GM21529 (cell line): ENCODE measurements at regions not wholly inside any gene's neighbourhood (a gene's known extent, or its start where the extent isn't known, plus 50 kb on each side); places are given as distances from the start of the nearest gene placed in this dataset.

Experiments
- ATAC-seq: cut with Tn5 transposase; IDR thresholded peaks from one replicate; pipeline ENCODE4 v1.9.1; 2021; ENCODE audit not compliant: unreplicated experiment

DNA sequence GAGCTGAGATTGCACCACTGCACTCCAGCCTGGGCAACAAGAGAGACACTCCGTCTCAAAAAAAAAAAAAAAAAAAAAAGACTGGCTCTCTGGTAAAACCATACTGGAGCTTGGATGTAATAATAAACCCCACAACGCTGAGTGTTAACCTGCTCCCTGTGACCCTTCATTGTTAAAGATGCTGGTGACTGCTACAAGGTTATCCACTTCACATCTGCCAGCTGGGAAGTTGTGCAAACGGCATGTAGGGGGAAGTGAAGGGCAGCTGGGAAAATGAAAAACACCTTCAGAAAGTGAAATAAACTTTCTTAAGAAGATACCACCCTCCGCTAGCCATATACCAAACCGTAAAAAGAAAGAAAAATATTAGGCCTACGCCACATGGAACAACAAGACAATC, 131.0 kb upstream of the NUDT7 start:
- no peak for ATAC-seq

DNA sequence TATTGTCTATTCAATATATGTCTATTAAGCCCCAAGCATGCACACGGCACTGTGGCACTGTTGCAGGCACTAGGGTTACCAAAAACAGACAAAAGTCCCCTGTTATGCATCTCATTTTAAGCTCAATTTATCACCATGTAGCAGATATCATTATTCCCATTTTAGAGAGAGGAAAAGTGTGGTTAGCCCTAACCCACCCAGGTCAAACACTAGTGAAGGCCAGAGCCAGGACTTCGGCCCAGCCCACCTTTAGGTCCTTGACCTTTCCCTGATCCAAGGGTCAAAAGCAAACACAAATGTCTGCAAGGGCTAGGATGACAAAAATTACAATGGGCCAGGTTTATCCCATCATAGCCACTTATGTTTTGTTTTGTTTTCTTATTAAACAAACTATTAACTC, 130.3 kb upstream of the NUDT7 start:
- no peak for ATAC-seq

DNA sequence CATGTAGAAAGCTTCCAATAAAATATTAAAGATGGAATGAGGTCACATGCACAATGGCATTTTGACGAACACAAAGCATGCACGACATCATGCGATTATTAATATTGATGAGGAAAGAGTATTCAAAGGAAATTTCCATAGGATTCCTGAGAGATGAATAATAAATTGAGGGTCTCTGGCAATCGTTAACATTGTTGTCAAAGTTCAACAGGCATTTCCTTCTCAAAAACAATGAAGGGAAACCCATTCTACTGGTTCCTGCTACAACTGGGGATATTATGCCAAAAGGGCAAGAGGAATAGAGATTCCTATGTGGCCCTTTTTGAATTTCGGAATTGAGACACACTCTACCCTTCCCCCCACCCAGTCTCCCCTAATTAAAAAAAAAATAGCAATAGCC, 128.3 kb upstream of the NUDT7 start:
- no peak for ATAC-seq

DNA sequence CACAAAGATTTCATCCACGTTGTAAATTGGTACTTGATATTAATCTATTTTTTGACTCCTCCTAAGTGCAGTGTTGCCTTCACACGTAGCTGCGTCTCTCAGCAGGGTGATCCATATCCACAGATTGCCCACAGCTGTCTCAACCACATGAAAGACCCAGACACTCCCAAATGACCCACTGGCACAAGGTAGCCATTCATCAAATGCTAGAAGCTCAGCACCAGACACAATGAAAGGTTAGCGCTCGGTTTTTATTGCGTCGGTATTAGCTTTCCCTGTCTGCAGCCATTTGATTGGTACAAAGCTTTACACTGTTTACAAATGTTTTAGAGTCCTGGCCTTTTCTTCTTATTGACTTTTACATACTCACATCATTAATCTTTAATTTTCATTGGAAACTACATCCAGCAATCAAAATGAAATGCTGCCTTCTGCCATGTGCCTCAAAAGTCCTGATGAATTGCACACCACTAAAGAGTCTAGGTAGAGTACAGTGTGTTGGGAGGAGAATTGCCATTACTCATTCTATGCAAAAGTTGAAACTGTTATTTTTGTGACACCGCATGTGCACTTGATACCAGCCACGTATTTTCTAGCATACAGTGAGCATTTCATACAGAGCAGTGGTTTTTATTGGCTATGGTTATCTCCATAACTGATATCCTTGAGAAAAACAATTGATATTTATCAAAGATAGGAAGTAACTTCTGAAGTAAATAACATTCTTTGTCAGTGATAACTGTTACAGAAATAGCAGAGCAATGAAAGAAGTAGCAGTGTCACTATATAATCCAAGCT, 127.3 kb upstream of the NUDT7 start:
- ATAC-seq: no peak

DNA sequence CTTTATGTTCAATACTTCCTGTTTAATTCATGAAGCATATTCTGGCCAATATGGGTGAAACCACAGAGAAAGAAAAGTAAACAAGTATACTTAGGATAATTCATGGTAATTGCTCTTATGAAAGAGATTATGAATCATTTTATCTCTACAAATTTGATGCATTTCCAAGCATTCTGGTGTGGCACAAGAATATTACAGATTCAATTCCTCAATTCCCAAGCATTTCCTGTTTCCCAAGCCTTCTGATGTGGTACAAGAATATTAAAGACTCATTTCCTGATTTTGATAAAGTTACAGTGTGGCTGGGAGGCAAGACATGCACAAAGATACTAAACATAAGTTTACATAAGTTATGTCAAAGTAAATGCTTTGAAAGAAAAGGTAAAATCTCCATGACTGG, 126.1 kb upstream of the NUDT7 start:
- no peak for ATAC-seq

- no peak for ATAC-seq
These were observed 122.4 kb upstream of the NUDT7 start for GRCh38 chr16:77599793-77600415.

DNA sequence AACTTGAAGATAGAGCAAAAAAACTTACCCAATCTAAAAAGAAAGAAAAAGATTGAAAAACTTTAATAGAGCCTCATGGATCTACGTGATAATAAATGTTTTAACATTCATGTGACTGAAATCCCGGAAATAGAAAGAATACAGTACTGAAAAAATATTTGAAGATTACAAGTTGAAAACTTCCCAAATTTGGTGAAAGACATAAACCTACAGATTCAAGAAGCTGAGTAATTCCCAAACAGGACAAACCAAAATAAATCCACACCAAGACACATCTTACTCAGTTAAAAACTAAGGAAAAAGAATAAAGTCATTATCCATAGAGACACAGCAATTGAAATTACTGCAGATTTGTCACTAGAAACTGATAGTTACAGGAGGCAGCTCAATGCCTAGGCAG, 121.8 kb upstream of the NUDT7 start:
- no peak for ATAC-seq

- no peak for ATAC-seq
These were observed 118.7 kb upstream of the NUDT7 start for GRCh38 chr16:77603656-77604055.

DNA sequence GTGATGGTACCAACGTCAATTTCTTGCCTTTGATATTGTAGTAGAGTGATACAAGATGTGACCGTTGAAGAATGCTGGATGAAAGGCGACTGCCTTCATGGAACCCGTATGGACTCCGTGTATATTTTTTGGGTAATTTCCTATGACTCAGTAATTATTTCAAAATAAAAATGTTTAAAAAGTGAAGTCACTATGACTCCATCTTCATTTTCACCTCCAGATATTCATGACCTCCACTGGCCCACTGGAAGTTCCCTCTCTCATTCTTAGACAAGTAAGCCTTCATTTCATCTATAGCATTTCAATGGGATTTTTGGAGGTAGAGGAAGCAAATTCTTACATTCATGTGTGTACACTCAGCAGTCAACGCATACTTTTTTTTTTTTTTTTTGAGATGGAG, 111.8 kb upstream of the NUDT7 start:
- no peak for ATAC-seq

DNA sequence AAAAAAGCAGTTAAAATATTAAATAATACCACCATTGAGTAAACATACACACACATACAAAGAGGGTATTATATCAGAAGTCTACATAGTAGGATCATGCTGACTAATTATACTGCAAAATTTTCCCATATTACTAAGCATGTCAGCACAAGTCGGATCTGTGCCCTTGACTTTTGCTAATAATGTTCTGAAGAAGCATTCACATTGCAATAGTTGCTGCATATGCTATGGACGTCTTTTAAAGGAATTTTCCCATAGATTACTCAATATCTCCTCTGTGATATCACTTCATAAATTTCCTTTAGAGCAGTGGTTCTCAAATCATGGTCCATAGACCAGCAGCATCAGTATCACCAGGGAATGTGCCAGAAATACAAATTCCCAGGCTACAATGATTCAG, 110.9 kb upstream of the NUDT7 start:
- ATAC-seq: no peak

GRCh38 chr16:77612596-77612995, 109.7 kb upstream of the NUDT7 start:
- ATAC-seq: no peak

- no peak for ATAC-seq
These were observed 109.2 kb upstream of the NUDT7 start for GRCh38 chr16:77613095-77613494.

DNA sequence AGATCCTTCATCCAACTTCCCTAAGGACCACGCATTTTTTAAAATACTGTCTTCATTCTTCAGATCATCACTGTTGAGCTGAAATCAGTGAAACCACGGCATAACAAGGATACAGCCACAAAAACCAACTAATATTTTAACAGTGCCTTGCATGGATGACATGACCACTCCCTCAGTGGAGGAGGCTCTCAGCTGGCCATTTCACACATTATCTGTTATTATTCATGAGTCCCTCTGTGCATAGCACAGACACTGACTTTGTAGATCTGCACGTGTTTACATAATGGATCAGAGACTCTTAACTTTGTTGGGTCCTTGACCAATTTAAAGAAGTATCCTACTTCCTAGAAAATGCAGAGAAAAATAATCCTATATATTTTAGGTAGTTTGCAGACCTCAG, 104.8 kb upstream of the NUDT7 start:
- ATAC-seq: no peak

- no peak for ATAC-seq
These were observed 104.3 kb upstream of the NUDT7 start for GRCh38 chr16:77617996-77618395.

DNA sequence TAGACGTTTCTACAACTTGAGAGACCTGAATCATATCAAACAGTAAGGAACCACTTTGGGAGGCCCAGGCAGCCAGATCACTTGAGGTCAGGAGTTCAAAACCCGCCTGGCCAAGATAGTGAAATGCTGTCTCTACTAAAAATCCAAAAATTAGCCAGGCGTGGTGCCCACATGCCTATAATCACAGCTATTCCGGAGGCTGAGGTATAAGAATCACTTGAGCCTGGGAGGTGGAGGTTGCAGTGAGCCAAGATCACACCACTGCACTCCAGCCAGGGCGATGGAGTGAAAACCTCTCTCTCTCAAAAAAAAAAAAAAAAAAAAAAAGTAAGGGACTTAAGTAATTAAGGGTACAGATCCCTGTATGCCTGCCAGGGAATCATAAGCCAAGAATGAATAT, 103.4 kb upstream of the NUDT7 start:
- no peak for ATAC-seq

DNA sequence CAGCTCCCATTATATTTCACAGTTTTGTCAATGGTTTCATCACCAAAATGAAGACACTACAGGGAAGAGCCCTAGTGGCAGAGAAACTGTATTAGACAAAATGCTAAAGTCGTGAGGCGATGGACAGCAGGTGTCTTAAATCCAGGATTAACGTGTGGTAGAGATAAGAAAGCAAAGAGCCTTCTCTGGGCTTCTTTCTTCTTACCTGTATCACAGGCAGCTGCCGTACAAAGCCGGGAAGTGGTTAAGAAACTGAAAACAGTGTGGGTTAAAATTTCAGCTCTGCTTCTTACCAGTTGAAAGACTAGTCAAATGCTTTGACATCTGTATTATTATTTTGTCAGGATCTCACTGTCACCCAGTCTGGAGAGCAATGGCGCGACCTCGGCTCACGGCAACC, 98.2 kb upstream of the NUDT7 start:
- no peak for ATAC-seq

GRCh38 chr16:77636615-77637014, 85.7 kb upstream of the NUDT7 start:
- ATAC-seq: no peak

DNA sequence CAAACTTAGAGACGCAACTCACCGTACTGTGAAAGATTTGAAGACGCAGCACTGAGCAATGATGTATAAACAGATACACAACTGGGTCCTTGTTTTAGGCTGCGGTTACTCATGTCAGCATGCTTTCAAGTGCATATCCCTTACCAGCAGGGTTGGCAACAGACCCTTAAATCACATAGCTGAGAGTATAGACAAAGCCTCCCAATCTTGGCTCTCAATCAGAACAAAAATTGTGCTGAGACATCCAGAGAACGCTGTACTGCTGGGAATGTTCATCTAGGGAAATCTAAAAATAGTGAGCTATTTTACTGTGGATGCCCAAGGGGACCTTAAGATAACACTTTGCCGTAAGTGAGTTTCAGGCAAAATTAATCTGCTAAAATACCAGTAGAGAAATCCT, 84.4 kb upstream of the NUDT7 start:
- no peak for ATAC-seq

GRCh38 chr16:77643176-77643575, 79.1 kb upstream of the NUDT7 start:
- no peak for ATAC-seq

GRCh38 chr16:77645764-77646163, 76.5 kb upstream of the NUDT7 start:
- no peak for ATAC-seq

DNA sequence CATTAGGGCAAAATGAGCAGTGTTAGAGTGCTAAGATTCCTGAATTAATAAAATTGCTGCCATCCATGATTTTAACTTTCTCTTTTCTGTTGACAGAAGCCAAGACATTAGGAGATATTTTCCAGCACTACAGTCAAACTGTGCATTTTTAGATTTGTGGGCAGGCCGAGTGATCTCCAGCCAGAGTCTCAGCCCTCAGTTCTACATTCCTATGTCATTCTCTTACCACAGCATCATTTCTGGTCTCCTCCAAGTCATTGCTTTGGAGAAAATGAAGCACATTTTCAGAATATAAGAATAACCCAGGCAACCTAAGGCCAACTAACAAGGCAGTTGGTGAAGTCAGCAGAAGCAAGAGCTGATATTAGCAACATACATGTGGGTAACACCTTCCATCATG, 74.6 kb upstream of the NUDT7 start:
- ATAC-seq: no peak

GRCh38 chr16:77650761-77651160, 71.6 kb upstream of the NUDT7 start:
- no peak for ATAC-seq

DNA sequence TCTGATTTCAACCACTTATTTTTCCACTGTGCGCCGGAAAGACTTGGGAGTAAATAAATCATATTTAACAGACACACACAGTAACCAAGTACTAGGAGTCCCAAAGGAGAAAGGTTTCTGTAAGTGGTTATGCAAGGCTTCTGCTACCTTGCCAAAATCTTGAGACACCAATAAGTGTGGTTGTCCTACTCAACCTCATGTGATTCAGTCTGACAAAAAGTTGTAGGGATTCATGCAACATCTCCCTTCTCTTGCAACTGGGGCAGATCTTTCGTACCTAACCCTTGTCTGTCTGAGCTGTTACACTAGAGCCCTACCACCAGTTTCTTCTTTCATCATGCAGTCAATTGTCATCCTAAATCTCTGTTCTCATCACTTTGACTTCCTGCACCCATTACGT, 69.9 kb upstream of the NUDT7 start:
- ATAC-seq: no peak
